ENCODE measurements at regions not wholly inside any gene's neighbourhood (a gene's known extent, or its start where the extent isn't known, plus 50 kb on each side); places are given as distances from the start of the nearest gene placed in this dataset.

GRCh38 chr16:60731329-60732050 is 1304.7 kb downstream of the CDH8 start:
- ChIA-PET POLR2A (no interaction called here), CTCF (no interaction called here)

GRCh38 chr16:60729051-60729450 is 1307.2 kb downstream of the CDH8 start:
- CTCF ChIA-PET = no interaction called here
- POLR2A ChIA-PET = no interaction called here
- H3K27ac Mint-ChIP-seq = no peak overlapping the region
- H3K27me3 Mint-ChIP-seq (ENCODE audit: low read depth) = no peaks in the 10 kb centered on the region
- ATAC-seq (no peak), DNase-seq (no peak)
- H3K9me3 Mint-ChIP-seq (ENCODE audit: insufficient read depth) = peaks cover 13% of the 10 kb centered on the region
- no peak overlapping the region for H3K4me3 Mint-ChIP-seq
- H3K36me3 Mint-ChIP-seq (ENCODE audit: low read depth) = no peaks in the 10 kb centered on the region
- H3K4me1 Mint-ChIP-seq (ENCODE audit: low read depth) = no peaks in the 10 kb centered on the region

More at GRCh38 chr16:60731329-60732050, 1304.7 kb downstream of the CDH8 start:
- Mint-ChIP-seq H3K27me3 (ENCODE audit: low read depth) (no peaks in the 10 kb centered on the region), H3K36me3 (ENCODE audit: low read depth) (no peaks in the 10 kb centered on the region), H3K4me3 (no peak overlapping the region), H3K4me1 (ENCODE audit: low read depth) (no peaks in the 10 kb centered on the region), H3K27ac (no peak overlapping the region), H3K9me3 (ENCODE audit: insufficient read depth) (peaks cover 12% of the 10 kb centered on the region)
- no peak for DNase-seq
- ATAC-seq = no peak

GRCh38 chr16:60727851-60728250 is 1308.4 kb downstream of the CDH8 start:
- DNase-seq (no peak), ATAC-seq (no peak)
- Mint-ChIP-seq H3K4me3 (no peak overlapping the region), H3K9me3 (ENCODE audit: insufficient read depth) (peaks cover 22% of the 10 kb centered on the region), H3K27ac (no peak overlapping the region), H3K4me1 (ENCODE audit: low read depth) (no peaks in the 10 kb centered on the region), H3K36me3 (ENCODE audit: low read depth) (no peaks in the 10 kb centered on the region), H3K27me3 (ENCODE audit: low read depth) (no peaks in the 10 kb centered on the region)
- ChIA-PET CTCF (no interaction called here), POLR2A (no interaction called here)

GRCh38 chr16:60720060-60720459 is 1316.2 kb downstream of the CDH8 start:
- no peaks in the 10 kb centered on the region for H3K4me1 Mint-ChIP-seq (ENCODE audit: low read depth)
- H3K27ac Mint-ChIP-seq = no peak overlapping the region
- no peak overlapping the region for H3K4me3 Mint-ChIP-seq
- H3K27me3 Mint-ChIP-seq (ENCODE audit: low read depth) = no peaks in the 10 kb centered on the region
- ChIA-PET CTCF (no interaction called here), POLR2A (no interaction called here)
- H3K36me3 Mint-ChIP-seq (ENCODE audit: low read depth) = no peaks in the 10 kb centered on the region
- no peak for ATAC-seq
- no peak for DNase-seq
- H3K9me3 Mint-ChIP-seq (ENCODE audit: insufficient read depth) = peaks cover 38% of the 10 kb centered on the region

GRCh38 chr16:60717808-60718207 is 1318.4 kb downstream of the CDH8 start:
- H3K27ac Mint-ChIP-seq = no peak overlapping the region
- no peaks in the 10 kb centered on the region for H3K36me3 Mint-ChIP-seq (ENCODE audit: low read depth)
- peaks cover 36% of the 10 kb centered on the region for H3K9me3 Mint-ChIP-seq (ENCODE audit: insufficient read depth)
- no peak overlapping the region for H3K4me3 Mint-ChIP-seq
- no peak for DNase-seq
- H3K27me3 Mint-ChIP-seq (ENCODE audit: low read depth) = no peaks in the 10 kb centered on the region
- POLR2A ChIA-PET = no interaction called here
- ATAC-seq = no peak
- CTCF ChIA-PET = no interaction called here
- no peaks in the 10 kb centered on the region for H3K4me1 Mint-ChIP-seq (ENCODE audit: low read depth)

- POLR2A ChIA-PET = no interaction called here
- H3K4me3 Mint-ChIP-seq = no peak overlapping the region
- no peaks in the 10 kb centered on the region for H3K4me1 Mint-ChIP-seq (ENCODE audit: low read depth)
- DNase-seq (no peak), ATAC-seq (no peak)
- H3K9me3 Mint-ChIP-seq (ENCODE audit: insufficient read depth) = peaks cover 18% of the 10 kb centered on the region
- H3K27ac Mint-ChIP-seq = no peak overlapping the region
- CTCF ChIA-PET = no interaction called here
- H3K27me3 Mint-ChIP-seq (ENCODE audit: low read depth) = no peaks in the 10 kb centered on the region
- H3K36me3 Mint-ChIP-seq (ENCODE audit: low read depth) = no peaks in the 10 kb centered on the region
These were observed 1324.1 kb downstream of the CDH8 start for GRCh38 chr16:60712144-60712543.

- H3K4me1 Mint-ChIP-seq (ENCODE audit: low read depth) = no peaks in the 10 kb centered on the region
- CTCF ChIA-PET = no interaction called here
- H3K27ac Mint-ChIP-seq = no peak overlapping the region
- H3K36me3 Mint-ChIP-seq (ENCODE audit: low read depth) = no peaks in the 10 kb centered on the region
- ATAC-seq (no peak), DNase-seq (no peak)
- H3K4me3 Mint-ChIP-seq = no peak overlapping the region
- H3K27me3 Mint-ChIP-seq (ENCODE audit: low read depth) = no peaks in the 10 kb centered on the region
- POLR2A ChIA-PET = no interaction called here
- H3K9me3 Mint-ChIP-seq (ENCODE audit: insufficient read depth) = peaks cover 5% of the 10 kb centered on the region
These were observed 1331.5 kb downstream of the CDH8 start for GRCh38 chr16:60704726-60705125.

GRCh38 chr16:60703096-60703495 is 1333.1 kb downstream of the CDH8 start:
- no peak for ATAC-seq
- no peak for DNase-seq
- Mint-ChIP-seq H3K4me1 (ENCODE audit: low read depth) (no peaks in the 10 kb centered on the region), H3K9me3 (ENCODE audit: insufficient read depth) (peaks cover 7% of the 10 kb centered on the region), H3K27ac (no peak overlapping the region), H3K4me3 (no peak overlapping the region), H3K27me3 (ENCODE audit: low read depth) (no peaks in the 10 kb centered on the region), H3K36me3 (ENCODE audit: low read depth) (no peaks in the 10 kb centered on the region)
- POLR2A ChIA-PET = no interaction called here
- CTCF ChIA-PET = no interaction called here

GRCh38 chr16:60686824-60687223 is 1349.4 kb downstream of the CDH8 start:
- no peak for ATAC-seq
- Mint-ChIP-seq H3K36me3 (ENCODE audit: low read depth) (no peaks in the 10 kb centered on the region), H3K9me3 (ENCODE audit: insufficient read depth) (peaks cover 41% of the 10 kb centered on the region), H3K4me1 (ENCODE audit: low read depth) (no peaks in the 10 kb centered on the region), H3K4me3 (no peak overlapping the region), H3K27me3 (ENCODE audit: low read depth) (no peaks in the 10 kb centered on the region), H3K27ac (no peak overlapping the region)
- CTCF ChIA-PET = no interaction called here
- POLR2A ChIA-PET = no interaction called here
- DNase-seq = no peak

GRCh38 chr16:60684002-60684401 is 1352.2 kb downstream of the CDH8 start:
- Mint-ChIP-seq H3K27ac (no peak overlapping the region), H3K9me3 (ENCODE audit: insufficient read depth) (peaks cover 34% of the 10 kb centered on the region), H3K27me3 (ENCODE audit: low read depth) (no peaks in the 10 kb centered on the region), H3K4me1 (ENCODE audit: low read depth) (no peaks in the 10 kb centered on the region), H3K4me3 (no peak overlapping the region), H3K36me3 (ENCODE audit: low read depth) (no peaks in the 10 kb centered on the region)
- DNase-seq (no peak), ATAC-seq (no peak)
- POLR2A ChIA-PET = no interaction called here
- CTCF ChIA-PET = no interaction called here

- POLR2A ChIA-PET = no interaction called here
- Mint-ChIP-seq H3K4me1 (ENCODE audit: low read depth) (no peaks in the 10 kb centered on the region), H3K9me3 (ENCODE audit: insufficient read depth) (peaks cover 29% of the 10 kb centered on the region), H3K27ac (no peak overlapping the region), H3K27me3 (ENCODE audit: low read depth) (no peaks in the 10 kb centered on the region), H3K4me3 (no peak overlapping the region), H3K36me3 (ENCODE audit: low read depth) (no peaks in the 10 kb centered on the region)
- DNase-seq = no peak
- ATAC-seq = no peak
- CTCF ChIA-PET = no interaction called here
These were observed 1354.0 kb downstream of the CDH8 start for GRCh38 chr16:60682219-60682618.

- ATAC-seq (no peak), DNase-seq (no peak)
- no peaks in the 10 kb centered on the region for H3K36me3 Mint-ChIP-seq (ENCODE audit: low read depth)
- H3K9me3 Mint-ChIP-seq (ENCODE audit: insufficient read depth) = peaks cover 24% of the 10 kb centered on the region
- CTCF ChIA-PET = no interaction called here
- POLR2A ChIA-PET = no interaction called here
- no peaks in the 10 kb centered on the region for H3K27me3 Mint-ChIP-seq (ENCODE audit: low read depth)
- no peaks in the 10 kb centered on the region for H3K4me1 Mint-ChIP-seq (ENCODE audit: low read depth)
- H3K4me3 Mint-ChIP-seq = no peak overlapping the region
- no peak overlapping the region for H3K27ac Mint-ChIP-seq
These were observed 1355.2 kb downstream of the CDH8 start for GRCh38 chr16:60681043-60681442.

GRCh38 chr16:60675022-60675421 is 1361.2 kb downstream of the CDH8 start:
- Mint-ChIP-seq H3K27me3 (ENCODE audit: low read depth) (no peaks in the 10 kb centered on the region), H3K27ac (no peak overlapping the region), H3K4me3 (no peak overlapping the region), H3K36me3 (ENCODE audit: low read depth) (no peaks in the 10 kb centered on the region), H3K4me1 (ENCODE audit: low read depth) (no peaks in the 10 kb centered on the region), H3K9me3 (ENCODE audit: insufficient read depth) (peaks cover 3% of the 10 kb centered on the region)
- ATAC-seq = no peak
- POLR2A ChIA-PET = no interaction called here
- DNase-seq = no peak
- CTCF ChIA-PET = no interaction called here
